Muscle layer of colon (tissue), 2 donors: ENCODE measurements at regions not wholly inside any gene's neighbourhood (a gene's known extent, or its start where the extent isn't known, plus 50 kb on each side); places are given as distances from the start of the nearest gene placed in this dataset.

ENCODE experiments used
- H3K27ac ChIP-seq: one replicate; pipeline ENCODE4 v1.7.0; 2013; ENCODE audit warnings: low read depth, mild to moderate bottlenecking, low read length, moderate library complexity
- H3K27me3 ChIP-seq, 2 donors: one replicate each; pipeline ENCODE4 v1.7.0; 2013; ENCODE audit warnings: low read length in 2 of 2, mild to moderate bottlenecking in 2 of 2; ENCODE audit not compliant: insufficient read depth in 2 of 2, control insufficient read depth in 1 of 2
- H3K36me3 ChIP-seq: one replicate; pipeline ENCODE4 v1.7.0; 2013; ENCODE audit warnings: mild to moderate bottlenecking, low read length; ENCODE audit not compliant: insufficient read depth
- H3K4me1 ChIP-seq: one replicate; pipeline ENCODE4 v1.7.0; 2013; ENCODE audit warnings: mild to moderate bottlenecking, low read length; ENCODE audit not compliant: insufficient read depth
- H3K4me3 ChIP-seq, 2 donors: one replicate each; pipeline ENCODE4 v1.7.0; 2013; ENCODE audit warnings: low read length in 2 of 2, low read depth in 1 of 2, mild to moderate bottlenecking in 1 of 2, moderate library complexity in 1 of 2
- H3K9ac ChIP-seq: one replicate; pipeline ENCODE4 v1.7.0; 2013; ENCODE audit warnings: low read length
- H3K9me3 ChIP-seq: one replicate; pipeline ENCODE4 v1.7.0; 2013; ENCODE audit warnings: mild to moderate bottlenecking, low read length
- donor health status: abdominal sarcoma.
- donor health status: Adenocarcinoma of cecum.

- H3K36me3 ChIP-seq: no peaks in the 10 kb centered on the region
- H3K27ac ChIP-seq: no peak overlapping the region
- no peaks in the 10 kb centered on the region for H3K27me3 ChIP-seq
- no peak overlapping the region for H3K4me3 ChIP-seq
- no peak overlapping the region for H3K9ac ChIP-seq
- peaks cover 11% of the 10 kb centered on the region for H3K4me1 ChIP-seq
- H3K9me3 ChIP-seq: no peaks in the 10 kb centered on the region
Observed at GRCh38 chr12:46948936-46949545, 123.2 kb upstream of the SLC38A4 start.

GRCh38 chr12:46950094-46950493 lies 124.3 kb upstream of the SLC38A4 start:
- Histone ChIP-seq H3K4me3 (no peak overlapping the region), H3K9ac (no peak overlapping the region), H3K27ac (no peak overlapping the region), H3K4me1 (peaks cover 11% of the 10 kb centered on the region), H3K27me3 (no peaks in the 10 kb centered on the region), H3K36me3 (no peaks in the 10 kb centered on the region), H3K9me3 (no peaks in the 10 kb centered on the region)

GRCh38 chr12:46952880-46953483 lies 126.4 kb upstream of the PCED1B start:
- peaks cover 11% of the 10 kb centered on the region for H3K4me1 ChIP-seq
- H3K36me3 ChIP-seq: no peaks in the 10 kb centered on the region

GRCh38 chr12:46956451-46957035 lies 122.9 kb upstream of the PCED1B start:
- Histone ChIP-seq H3K9me3 (no peaks in the 10 kb centered on the region), H3K27me3 (no peaks in the 10 kb centered on the region), H3K9ac (no peak overlapping the region), H3K4me3 (no peak overlapping the region), H3K4me1 (peaks cover 15% of the 10 kb centered on the region), H3K27ac (no peak overlapping the region), H3K36me3 (no peaks in the 10 kb centered on the region)

More at GRCh38 chr12:46952880-46953483, 126.4 kb upstream of the PCED1B start:
- Histone ChIP-seq H3K9ac (no peak overlapping the region), H3K27me3 (no peaks in the 10 kb centered on the region), H3K4me3 (no peak overlapping the region), H3K9me3 (no peaks in the 10 kb centered on the region), H3K27ac (no peak overlapping the region)

- Histone ChIP-seq H3K4me1 (peaks cover 4% of the 10 kb centered on the region), H3K27me3 (no peaks in the 10 kb centered on the region), H3K9ac (no peak overlapping the region), H3K36me3 (no peaks in the 10 kb centered on the region), H3K4me3 (no peak overlapping the region), H3K9me3 (no peaks in the 10 kb centered on the region), H3K27ac (no peak overlapping the region)
Observed at GRCh38 chr12:46958053-46958452, 121.4 kb upstream of the PCED1B start.

- H3K27me3 ChIP-seq: no peaks in the 10 kb centered on the region
- no peaks in the 10 kb centered on the region for H3K36me3 ChIP-seq
- peaks cover 9% of the 10 kb centered on the region for H3K4me1 ChIP-seq
- no peak overlapping the region for H3K9ac ChIP-seq
- no peaks in the 10 kb centered on the region for H3K9me3 ChIP-seq
- H3K4me3 ChIP-seq: no peak overlapping the region
- no peak overlapping the region for H3K27ac ChIP-seq
Observed at GRCh38 chr12:46958599-46959290, 120.7 kb upstream of the PCED1B start.

DNA sequence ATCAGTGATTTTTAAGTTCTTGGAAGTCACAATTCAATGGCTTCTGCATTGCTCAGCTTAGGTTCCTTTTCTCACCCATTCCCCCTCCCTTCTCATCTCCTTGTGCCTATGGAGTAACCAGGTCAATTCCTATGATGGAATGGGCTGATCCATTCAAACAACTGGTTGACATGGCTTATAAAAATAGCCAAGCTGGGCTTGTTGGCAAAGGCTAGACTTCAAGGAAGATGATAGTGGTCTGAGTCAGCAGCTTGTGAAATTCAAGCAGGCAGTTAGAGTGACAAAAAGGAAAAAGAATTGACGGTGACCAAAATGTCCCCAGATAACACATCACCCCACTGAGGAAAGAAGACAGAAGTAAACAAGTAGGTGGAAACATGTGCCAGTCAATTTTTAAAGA lies 119.9 kb upstream of the PCED1B start:
- H3K9me3 ChIP-seq: no peaks in the 10 kb centered on the region
- peaks cover 17% of the 10 kb centered on the region for H3K4me1 ChIP-seq
- no peaks in the 10 kb centered on the region for H3K36me3 ChIP-seq
- H3K9ac ChIP-seq: no peak overlapping the region
- H3K27me3 ChIP-seq: no peaks in the 10 kb centered on the region
- H3K4me3 ChIP-seq: no peak overlapping the region
- H3K27ac ChIP-seq: no peak overlapping the region

DNA sequence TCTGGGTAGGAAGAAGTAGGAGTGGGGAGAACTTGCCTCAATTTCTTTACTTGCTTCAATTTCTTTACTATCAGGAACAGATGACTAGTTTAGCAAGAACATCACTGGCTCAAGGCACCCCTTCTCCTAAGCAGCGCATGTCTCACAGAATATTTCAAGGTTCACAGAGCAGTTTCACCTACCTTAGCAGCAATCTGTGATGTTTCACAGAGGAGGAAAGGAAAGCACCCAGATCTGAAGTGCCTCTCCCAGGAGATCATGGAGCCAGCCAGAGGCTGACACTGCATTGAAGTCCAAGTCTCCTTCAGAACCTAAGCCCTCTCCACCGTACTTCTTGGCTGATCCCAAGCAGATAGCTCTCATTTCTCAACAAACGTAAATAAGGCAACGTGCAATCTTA lies 118.7 kb upstream of the PCED1B start:
- Histone ChIP-seq H3K4me1 (peaks cover 29% of the 10 kb centered on the region), H3K36me3 (no peaks in the 10 kb centered on the region), H3K9ac (no peak overlapping the region), H3K9me3 (no peaks in the 10 kb centered on the region), H3K27me3 (no peaks in the 10 kb centered on the region), H3K4me3 (no peak overlapping the region), H3K27ac (no peak overlapping the region)

GRCh38 chr12:46963191-46963590 lies 116.2 kb upstream of the PCED1B start:
- Histone ChIP-seq H3K9me3 (no peaks in the 10 kb centered on the region), H3K36me3 (no peaks in the 10 kb centered on the region), H3K4me1 (peaks cover 33% of the 10 kb centered on the region), H3K27me3 (no peaks in the 10 kb centered on the region), H3K9ac (no peak overlapping the region), H3K4me3 (no peak overlapping the region), H3K27ac (no peak overlapping the region)

- peaks cover 33% of the 10 kb centered on the region for H3K4me1 ChIP-seq
- no peaks in the 10 kb centered on the region for H3K9me3 ChIP-seq
- H3K27ac ChIP-seq: peak overlapping the region; percentile 61
- no peaks in the 10 kb centered on the region for H3K27me3 ChIP-seq
- no peaks in the 10 kb centered on the region for H3K36me3 ChIP-seq
- no peak overlapping the region for H3K9ac ChIP-seq
- peak overlapping the region in 1 of 2 donors; percentile 19 for H3K4me3 ChIP-seq
Observed at GRCh38 chr12:46963977-46964971, 115.1 kb upstream of the PCED1B start.

DNA sequence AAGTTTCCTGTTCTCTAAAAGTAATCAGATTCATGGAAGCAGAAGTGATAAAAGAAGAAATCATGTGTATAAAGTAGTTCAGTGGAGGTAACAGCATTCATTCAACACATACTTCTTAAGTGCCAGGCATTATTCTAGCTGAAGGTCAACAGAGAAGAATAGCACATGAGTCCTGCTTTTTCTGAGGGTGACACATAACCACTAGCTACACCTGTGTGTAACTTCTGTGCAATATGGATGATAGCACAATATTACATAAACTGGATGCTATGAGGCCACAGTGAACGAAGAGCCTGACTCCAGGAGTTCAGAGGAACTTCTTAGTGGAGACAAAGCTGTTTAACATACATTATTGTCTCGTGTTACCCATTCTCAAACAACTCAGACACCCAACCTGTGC lies 114.3 kb upstream of the PCED1B start:
- Histone ChIP-seq H3K4me1 (peaks cover 33% of the 10 kb centered on the region), H3K4me3 (no peak overlapping the region), H3K9me3 (no peaks in the 10 kb centered on the region)

More for the DNA sequence above, 114.3 kb upstream of the PCED1B start:
- H3K27me3 ChIP-seq: no peaks in the 10 kb centered on the region
- H3K9ac ChIP-seq: no peak overlapping the region
- H3K36me3 ChIP-seq: no peaks in the 10 kb centered on the region
- no peak overlapping the region for H3K27ac ChIP-seq
